IMR-90 (cell line): ENCODE measurements at regions not wholly inside any gene's neighbourhood (a gene's known extent, or its start where the extent isn't known, plus 50 kb on each side); places are given as distances from the start of the nearest gene placed in this dataset.

ENCODE experiments used
- ATAC-seq: fragments of 200-7000 bp; cut with Tn5 transposase; 2 replicates; pipeline ENCODE4 v1.9.1; 2020; ENCODE audit warnings: low read depth, mild to moderate bottlenecking, moderate library complexity
- BruUV-seq: library from RNA; stranded (reverse); fragments of 400-500 nt; replicated peaks from 2 replicates; lab custom pipeline; 2021; lab: Mats Ljungman, UMichigan
- CTCF ChIA-PET: fragments of 300-600 bp; formaldehyde crosslinking; extraction: SDS; loops from one replicate; lab custom pipeline; 2021; ENCODE audit warnings: antibody characterized with exemption; lab: Yijun Ruan, JAX
- POLR2A ChIA-PET: fragments of 300-600 bp; sonication (Branson Sonifier 250); formaldehyde crosslinking; loops from one replicate; lab custom pipeline; 2022; ENCODE audit warnings: antibody characterized with exemption; ENCODE audit not compliant: unreplicated experiment; lab: Charles Lee
- DNase-seq: peaks from one replicate; pipeline ENCODE4 v3.0.0; 2013
- H2AFZ ChIP-seq: replicated peaks from 2 replicates; pipeline ENCODE3; 2013; ENCODE audit warnings: low read length, mild to moderate bottlenecking; ENCODE audit not compliant: poor library complexity
- H2AK5ac ChIP-seq: 2 replicates; pipeline ENCODE4 v1.6.1; 2013; ENCODE audit warnings: low read depth, low read length, inconsistent platforms
- H2AK9ac ChIP-seq: replicated peaks from 2 replicates; pipeline ENCODE3; 2013; ENCODE audit warnings: mild to moderate bottlenecking, low read depth, low read length, moderate library complexity; ENCODE audit not compliant: poor library complexity
- H2BK120ac ChIP-seq: 2 replicates; pipeline ENCODE4 v1.6.1; 2013; ENCODE audit warnings: low read depth, low read length, inconsistent platforms
- H2BK15ac ChIP-seq: 3 replicates; pipeline ENCODE4 v1.6.1; 2013; ENCODE audit warnings: low read depth, low read length, inconsistent platforms
- H2BK20ac ChIP-seq: 2 replicates; pipeline ENCODE4 v1.6.1; 2013; ENCODE audit warnings: low read depth, mild to moderate bottlenecking, inconsistent platforms, low read length, moderate library complexity
- H2BK5ac ChIP-seq: 2 replicates; pipeline ENCODE4 v1.6.1; 2013; ENCODE audit warnings: mild to moderate bottlenecking, low read depth, low read length, inconsistent platforms; ENCODE audit not compliant: poor library complexity, severe bottlenecking
- H3K14ac ChIP-seq: replicated peaks from 2 replicates; pipeline ENCODE4 v1.6.1; 2013; ENCODE audit warnings: low read depth, low read length, inconsistent platforms
- H3K18ac ChIP-seq: 2 replicates; pipeline ENCODE4 v1.6.1; 2013; ENCODE audit warnings: low read depth, low read length, control low read depth
- H3K23ac ChIP-seq: 2 replicates; pipeline ENCODE4 v1.6.1; 2013; ENCODE audit warnings: low read depth, low read length, inconsistent platforms
- H3K27ac ChIP-seq: 2 replicates; pipeline ENCODE4 v1.5.1; 2013; ENCODE audit warnings: mild to moderate bottlenecking, control low read depth, low read length; ENCODE audit not compliant: insufficient read depth
- H3K27me3 ChIP-seq: 2 replicates; pipeline ENCODE4 v1.6.1; 2013; ENCODE audit warnings: low read length; ENCODE audit not compliant: control insufficient read depth, insufficient read depth
- H3K36me3 ChIP-seq: 2 replicates; pipeline ENCODE4 v1.6.1; 2013; ENCODE audit warnings: low read length, mixed read lengths; ENCODE audit not compliant: control insufficient read depth, insufficient read depth
- H3K4ac ChIP-seq: 2 replicates; pipeline ENCODE4 v1.6.1; 2013; ENCODE audit warnings: low read depth, low read length, inconsistent platforms
- H3K4me1 ChIP-seq: 2 replicates; pipeline ENCODE4 v1.6.1; 2013; ENCODE audit warnings: low read length, mixed read lengths; ENCODE audit not compliant: control insufficient read depth, insufficient read depth
- H3K4me2 ChIP-seq: 2 replicates; pipeline ENCODE4 v1.6.1; 2013; ENCODE audit warnings: low read depth, mild to moderate bottlenecking, control low read depth, low read length, moderate library complexity
- H3K4me3 ChIP-seq: 2 replicates; pipeline ENCODE4 v1.5.1; 2013; ENCODE audit warnings: low read depth, mild to moderate bottlenecking, control low read depth, low read length, moderate library complexity; ENCODE audit not compliant: insufficient read depth
- H3K56ac ChIP-seq: 2 replicates; pipeline ENCODE4 v1.6.1; 2013; ENCODE audit warnings: low read length, inconsistent platforms; ENCODE audit not compliant: insufficient read depth; ENCODE audit errors: extremely low read depth
- H3K79me1 ChIP-seq, 2 experiments: 2 replicates each; pipeline ENCODE4 v1.6.1; 2013; ENCODE audit warnings: low read length in 2 of 2, inconsistent platforms in 1 of 2, low read depth in 1 of 2
- H3K9ac ChIP-seq: 2 replicates; pipeline ENCODE4 v1.6.1; 2013; ENCODE audit warnings: low read depth, low read length, control low read depth
- H3K9me1 ChIP-seq: 2 replicates; pipeline ENCODE4 v1.6.1; 2013; ENCODE audit warnings: low read length, inconsistent platforms; ENCODE audit not compliant: insufficient read depth
- H3K9me3 ChIP-seq: 2 replicates; pipeline ENCODE4 v1.6.1; 2013; ENCODE audit warnings: low read length; ENCODE audit not compliant: control insufficient read depth, insufficient read depth
- H4K20me1 ChIP-seq: 2 replicates; pipeline ENCODE4 v1.6.1; 2013; ENCODE audit warnings: low read length, inconsistent platforms; ENCODE audit not compliant: insufficient read depth
- H4K5ac ChIP-seq: 2 replicates; pipeline ENCODE4 v1.6.1; 2013; ENCODE audit warnings: mild to moderate bottlenecking, low read depth, low read length, control low read depth
- H4K8ac ChIP-seq, 2 experiments: 2 replicates each; pipeline ENCODE4 v1.6.1; 2013; ENCODE audit warnings: low read depth in 2 of 2, low read length in 2 of 2, control low read depth in 1 of 2, inconsistent platforms in 1 of 2
- H4K91ac ChIP-seq: 2 replicates; pipeline ENCODE4 v1.6.1; 2013; ENCODE audit warnings: low read depth, low read length, inconsistent platforms; ENCODE audit not compliant: insufficient read depth
- BHLHE40 ChIP-seq: fragments of 150-350 bp; IDR thresholded peaks from 2 replicates; pipeline ENCODE4 v1.6.1; 2016; ENCODE audit warnings: mild to moderate bottlenecking, low read depth, low read length
- CHD1 ChIP-seq: IDR thresholded peaks from 2 replicates; pipeline ENCODE4 v1.6.1; 2012; ENCODE audit warnings: low read depth, low read length, improper control_type of control experiment
- FOS ChIP-seq: fragments of 150-350 bp; IDR thresholded peaks from 2 replicates; pipeline ENCODE4 v1.6.1; 2016; ENCODE audit warnings: low read depth, low read length
- MAZ ChIP-seq: IDR thresholded peaks from 2 replicates; pipeline ENCODE4 v1.6.1; 2012; ENCODE audit warnings: low read depth, mild to moderate bottlenecking, low read length, improper control_type of control experiment, moderate library complexity, borderline replicate concordance
- MXI1 ChIP-seq: IDR thresholded peaks from 2 replicates; pipeline ENCODE4 v1.6.1; 2012; ENCODE audit warnings: low read depth, mild to moderate bottlenecking, low read length, moderate library complexity, borderline replicate concordance
- NFE2L2 ChIP-seq: fragments of 150-350 bp; IDR thresholded peaks from 2 replicates; pipeline ENCODE4 v1.6.1; 2016; ENCODE audit warnings: low read depth, mild to moderate bottlenecking, low read length
- POLR2A ChIP-seq: IDR thresholded peaks from 2 replicates; pipeline ENCODE4 v1.6.1; 2012; ENCODE audit warnings: mild to moderate bottlenecking, low read depth, low read length
- RAD21 ChIP-seq: IDR thresholded peaks from 2 replicates; pipeline ENCODE4 v1.6.1; 2012; ENCODE audit warnings: low read length, improper control_type of control experiment
- RCOR1 ChIP-seq: IDR thresholded peaks from 2 replicates; pipeline ENCODE4 v1.6.1; 2012; ENCODE audit warnings: mild to moderate bottlenecking, low read length, improper control_type of control experiment; ENCODE audit not compliant: insufficient replicate concordance
- RFX5 ChIP-seq: IDR thresholded peaks from 2 replicates; pipeline ENCODE4 v1.8.0; 2012; ENCODE audit warnings: low read depth, mild to moderate bottlenecking, low read length, moderate library complexity
- SMC3 ChIP-seq: fragments of 150-350 bp; IDR thresholded peaks from 2 replicates; pipeline ENCODE4 v1.6.1; 2016; ENCODE audit warnings: low read depth, mild to moderate bottlenecking, antibody characterized with exemption, low read length, moderate library complexity
- WGBS, 2 experiments: methylation state at CpG; one replicate each; pipeline versions ENCODE4 v1.1.5 to v1.1.7; 2013; ENCODE audit warnings: missing lambda C conversion rate in 2 of 2; ENCODE audit not compliant: insufficient read length in 1 of 2; ENCODE audit errors: extremely low coverage in 2 of 2; 5-methylcytosine and 5-hydroxymethylcytosine counted together
- dilution Hi-C: fragments of 300-500 bp; cut with HindIII; formaldehyde crosslinking; loops from one replicate; pipeline ENCODE4 v1.14.3; 2018; ENCODE audit warnings: low sequenced_read_pairs; ENCODE audit not compliant: unreplicated experiment
- in situ Hi-C: fragments of 300-500 bp; cut with MboI; formaldehyde crosslinking; loops from 3 replicates; pipeline ENCODE4 v1.14.3; 2019; ENCODE audit warnings: low sequenced_read_pairs, inconsistent platforms, mixed read lengths
- intact Hi-C: fragments of 100-400 bp; cut with micrococcal nuclease; formaldehyde crosslinking; loops from 2 replicates; pipeline ENCODE4 v1.10.0; 2022

- no peak overlapping the region for H2BK120ac ChIP-seq
- no peak overlapping the region for H2BK20ac ChIP-seq
- DNase-seq (no peak), ATAC-seq (no peak)
- no peak overlapping the region for H2AK5ac ChIP-seq
- H3K27me3 ChIP-seq: no peaks in the 10 kb centered on the region
- H3K27ac ChIP-seq: no peak overlapping the region
- ChIA-PET POLR2A (no interaction called here), CTCF (no interaction called here)
- H3K56ac ChIP-seq: no peak overlapping the region
- H3K36me3 ChIP-seq: no peaks in the 10 kb centered on the region
- in situ Hi-C loops (no loop called here), intact Hi-C loops (no loop called here), dilution Hi-C loops (no loop called here)
- H3K14ac ChIP-seq: no peak overlapping the region
- H4K8ac ChIP-seq: no peak overlapping the region
- H4K5ac ChIP-seq: no peak overlapping the region
- H3K9ac ChIP-seq: no peak overlapping the region
- BruUV-seq: no TSS peak
- TF ChIP-seq RCOR1 (no peak), RFX5 (no peak), POLR2A (no peak), NFE2L2 (no peak), CHD1 (no peak), MXI1 (no peak), MAZ (no peak), BHLHE40 (no peak), RAD21 (no peak), FOS (no peak), SMC3 (no peak)
- H2BK5ac ChIP-seq: no peak overlapping the region
- no peak overlapping the region for H3K23ac ChIP-seq
- H3K4ac ChIP-seq: no peak overlapping the region
- no peak overlapping the region for H2AFZ ChIP-seq
- WGBS, 2 experiments: no CpG with 5 or more reads among the region's 3 CpGs
- no peaks in the 10 kb centered on the region for H4K20me1 ChIP-seq
- H3K4me3 ChIP-seq: no peak overlapping the region
- H3K4me1 ChIP-seq: no peaks in the 10 kb centered on the region
- H3K18ac ChIP-seq: no peak overlapping the region
- H2BK15ac ChIP-seq: no peak overlapping the region
- H4K91ac ChIP-seq: no peak overlapping the region
- no peaks in the 10 kb centered on the region for H3K9me1 ChIP-seq
- H3K79me1 ChIP-seq: no peaks in the 10 kb centered on the region
- no peak overlapping the region for H3K4me2 ChIP-seq
- no peaks in the 10 kb centered on the region for H3K9me3 ChIP-seq
- no peak overlapping the region for H2AK9ac ChIP-seq
These were observed 406.8 kb upstream of the FAM98A start for GRCh38 chr2:34005901-34006300.
